Adipocyte (in vitro differentiated cells): ENCODE measurements at regions not wholly inside any gene's neighbourhood (a gene's known extent, or its start where the extent isn't known, plus 50 kb on each side); places are given as distances from the start of the nearest gene placed in this dataset.
A peak's percentile ranks its signal among the peaks of the same experiment; 100 is the strongest.

Experiments used
- DNase-seq: peaks from one replicate; pipeline ENCODE4 v3.0.0-alpha.2; 2015; ENCODE audit warnings: low read depth
- H3K27me3 ChIP-seq: replicated peaks from 2 replicates; pipeline ENCODE4 v1.7.0; 2013; ENCODE audit warnings: mild to moderate bottlenecking, low read length, moderate library complexity; ENCODE audit not compliant: control insufficient read depth, insufficient read depth
- H3K36me3 ChIP-seq: 2 replicates; pipeline ENCODE4 v1.7.0; 2013; ENCODE audit warnings: low read length, mild to moderate bottlenecking, moderate library complexity; ENCODE audit not compliant: control insufficient read depth, insufficient read depth, severe bottlenecking
- H3K4me1 ChIP-seq: 2 replicates; pipeline ENCODE4 v1.7.0; 2013; ENCODE audit warnings: mild to moderate bottlenecking, low read length, moderate library complexity; ENCODE audit not compliant: control insufficient read depth, insufficient read depth
- H3K4me3 ChIP-seq: 2 replicates; pipeline ENCODE4 v1.7.0; 2013; ENCODE audit warnings: mild to moderate bottlenecking, low read length, moderate library complexity
- H3K9ac ChIP-seq: 2 replicates; pipeline ENCODE4 v1.7.0; 2013; ENCODE audit warnings: mild to moderate bottlenecking, low read length, moderate library complexity
- H3K9me3 ChIP-seq: 2 replicates; pipeline ENCODE4 v1.7.0; 2013; ENCODE audit warnings: mild to moderate bottlenecking, low read length, moderate library complexity; ENCODE audit not compliant: control insufficient read depth

DNA sequence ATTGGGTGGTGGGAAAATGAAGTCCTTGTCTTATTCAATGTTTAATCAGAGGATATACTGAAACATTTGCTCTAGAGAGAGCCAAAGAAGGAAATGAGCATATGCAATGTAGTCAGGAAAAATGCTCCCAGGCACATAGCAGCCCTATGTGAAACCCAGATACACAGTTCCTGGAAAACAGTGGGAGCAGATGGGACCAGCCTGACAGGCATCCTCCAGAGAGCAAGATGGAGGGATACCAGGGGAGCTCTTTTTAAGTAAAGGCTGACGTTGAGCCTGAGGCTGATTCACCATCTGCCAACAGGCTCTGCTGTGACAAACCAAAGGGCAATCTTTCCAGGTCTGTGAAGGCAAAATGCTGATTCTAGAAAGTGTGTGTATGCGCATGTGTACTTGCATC, 559.4 kb upstream of the KIRREL3 start:
- H3K4me1 ChIP-seq = no peaks in the 10 kb centered on the region
- H3K36me3 ChIP-seq = no peaks in the 10 kb centered on the region
- no peak overlapping the region for H3K9ac ChIP-seq
- no peak overlapping the region for H3K4me3 ChIP-seq
- no peak for DNase-seq
- peaks cover 4% of the 10 kb centered on the region for H3K9me3 ChIP-seq
- H3K27me3 ChIP-seq = no peaks in the 10 kb centered on the region

DNA sequence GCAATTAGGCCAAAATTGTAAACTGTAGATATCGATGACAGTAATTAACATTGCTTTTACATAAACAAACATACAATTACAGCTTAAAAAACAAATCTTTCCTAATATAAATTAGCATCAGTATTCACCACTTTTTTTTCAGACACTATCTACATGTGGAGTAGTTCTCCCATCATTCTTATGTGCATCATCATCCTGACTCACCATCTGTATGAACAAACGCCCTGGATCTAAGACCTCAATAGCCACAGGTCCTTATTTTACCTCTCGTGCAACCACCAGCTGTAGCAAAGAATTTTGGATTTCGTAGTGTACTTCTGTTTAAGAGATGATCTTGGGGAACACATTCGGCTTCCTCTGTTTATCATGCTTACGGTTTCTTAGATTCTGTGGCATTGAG, 551.9 kb upstream of the KIRREL3 start:
- no peak overlapping the region for H3K9ac ChIP-seq
- no peaks in the 10 kb centered on the region for H3K36me3 ChIP-seq
- no peak overlapping the region for H3K4me3 ChIP-seq
- no peaks in the 10 kb centered on the region for H3K9me3 ChIP-seq
- no peaks in the 10 kb centered on the region for H3K4me1 ChIP-seq
- no peaks in the 10 kb centered on the region for H3K27me3 ChIP-seq
- DNase-seq = no peak

GRCh38 chr11:127531167-127531566, 530.6 kb upstream of the KIRREL3 start:
- Histone ChIP-seq H3K4me3 (no peak overlapping the region), H3K4me1 (no peaks in the 10 kb centered on the region), H3K36me3 (no peaks in the 10 kb centered on the region), H3K9ac (no peak overlapping the region), H3K9me3 (no peaks in the 10 kb centered on the region), H3K27me3 (no peaks in the 10 kb centered on the region)
- DNase-seq = no peak

- no peak overlapping the region for H3K9ac ChIP-seq
- no peaks in the 10 kb centered on the region for H3K27me3 ChIP-seq
- no peak overlapping the region for H3K4me3 ChIP-seq
- H3K9me3 ChIP-seq = no peaks in the 10 kb centered on the region
- H3K4me1 ChIP-seq = no peaks in the 10 kb centered on the region
- H3K36me3 ChIP-seq = no peaks in the 10 kb centered on the region
- no peak for DNase-seq
These were observed 527.7 kb upstream of the KIRREL3 start for GRCh38 chr11:127528297-127528696.

DNA sequence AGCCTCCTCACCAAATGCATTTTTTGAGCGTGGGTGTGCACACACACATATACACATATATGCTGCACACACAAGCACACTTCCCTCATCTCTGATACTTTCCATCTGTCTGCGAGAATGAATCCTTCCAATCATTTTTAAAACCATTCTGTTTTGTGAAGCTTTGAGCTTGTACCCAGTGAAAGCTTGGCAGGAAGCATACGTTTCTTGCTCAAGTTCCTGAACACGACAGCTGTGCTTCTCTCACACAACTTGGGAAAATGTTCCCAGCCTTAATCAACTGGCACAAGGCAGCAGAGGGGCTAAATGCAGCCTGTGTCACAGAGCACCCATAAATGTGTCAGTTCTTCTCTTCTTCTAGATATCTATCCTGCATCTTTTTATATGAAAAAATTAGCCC, 524.0 kb upstream of the KIRREL3 start:
- no peaks in the 10 kb centered on the region for H3K4me1 ChIP-seq
- DNase-seq = no peak
- no peaks in the 10 kb centered on the region for H3K27me3 ChIP-seq
- H3K4me3 ChIP-seq = no peak overlapping the region
- H3K9ac ChIP-seq = no peak overlapping the region
- no peaks in the 10 kb centered on the region for H3K36me3 ChIP-seq
- no peaks in the 10 kb centered on the region for H3K9me3 ChIP-seq

DNA sequence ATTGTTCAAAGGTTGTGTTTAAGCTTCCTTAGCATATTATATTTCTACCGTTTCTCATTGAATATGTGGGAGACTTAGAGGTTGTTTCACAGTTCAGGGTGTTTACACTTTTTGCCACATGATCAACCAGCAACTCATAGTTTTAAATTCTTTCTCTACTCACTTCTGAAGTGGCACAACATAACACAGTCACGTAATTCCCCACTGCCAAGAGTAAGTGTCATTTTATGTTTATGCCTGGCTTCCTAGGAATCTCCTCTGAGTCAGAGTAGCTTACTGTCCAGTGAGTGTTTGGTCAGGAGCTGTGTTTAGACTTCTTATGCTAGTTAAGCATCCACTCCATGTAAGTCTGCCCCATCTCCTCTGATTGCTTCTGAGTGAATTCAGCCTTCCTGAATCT, 520.8 kb upstream of the KIRREL3 start:
- Histone ChIP-seq H3K9me3 (peaks cover 3% of the 10 kb centered on the region), H3K4me3 (no peak overlapping the region), H3K27me3 (no peaks in the 10 kb centered on the region), H3K9ac (no peak overlapping the region), H3K36me3 (no peaks in the 10 kb centered on the region), H3K4me1 (no peaks in the 10 kb centered on the region)
- DNase-seq = peak; percentile 25

GRCh38 chr11:127507851-127508250, 507.3 kb upstream of the KIRREL3 start:
- DNase-seq = no peak
- H3K4me1 ChIP-seq = no peaks in the 10 kb centered on the region
- no peak overlapping the region for H3K4me3 ChIP-seq
- H3K27me3 ChIP-seq = no peaks in the 10 kb centered on the region
- no peaks in the 10 kb centered on the region for H3K36me3 ChIP-seq
- H3K9me3 ChIP-seq = no peaks in the 10 kb centered on the region
- no peak overlapping the region for H3K9ac ChIP-seq

- Histone ChIP-seq H3K36me3 (no peaks in the 10 kb centered on the region), H3K4me1 (no peaks in the 10 kb centered on the region), H3K4me3 (no peak overlapping the region), H3K27me3 (no peaks in the 10 kb centered on the region), H3K9me3 (no peaks in the 10 kb centered on the region), H3K9ac (no peak overlapping the region)
- no peak for DNase-seq
These were observed 506.1 kb upstream of the KIRREL3 start for GRCh38 chr11:127506647-127507046.

- H3K9ac ChIP-seq = no peak overlapping the region
- no peaks in the 10 kb centered on the region for H3K27me3 ChIP-seq
- DNase-seq = no peak
- no peaks in the 10 kb centered on the region for H3K36me3 ChIP-seq
- no peak overlapping the region for H3K4me3 ChIP-seq
- H3K9me3 ChIP-seq = no peaks in the 10 kb centered on the region
- no peaks in the 10 kb centered on the region for H3K4me1 ChIP-seq
These were observed 505.6 kb upstream of the KIRREL3 start for GRCh38 chr11:127506126-127506525.

GRCh38 chr11:127496165-127496564, 495.6 kb upstream of the KIRREL3 start:
- Histone ChIP-seq H3K27me3 (no peaks in the 10 kb centered on the region), H3K9ac (no peak overlapping the region), H3K4me1 (no peaks in the 10 kb centered on the region), H3K4me3 (no peak overlapping the region), H3K36me3 (no peaks in the 10 kb centered on the region), H3K9me3 (peaks cover 7% of the 10 kb centered on the region)
- DNase-seq = no peak

DNA sequence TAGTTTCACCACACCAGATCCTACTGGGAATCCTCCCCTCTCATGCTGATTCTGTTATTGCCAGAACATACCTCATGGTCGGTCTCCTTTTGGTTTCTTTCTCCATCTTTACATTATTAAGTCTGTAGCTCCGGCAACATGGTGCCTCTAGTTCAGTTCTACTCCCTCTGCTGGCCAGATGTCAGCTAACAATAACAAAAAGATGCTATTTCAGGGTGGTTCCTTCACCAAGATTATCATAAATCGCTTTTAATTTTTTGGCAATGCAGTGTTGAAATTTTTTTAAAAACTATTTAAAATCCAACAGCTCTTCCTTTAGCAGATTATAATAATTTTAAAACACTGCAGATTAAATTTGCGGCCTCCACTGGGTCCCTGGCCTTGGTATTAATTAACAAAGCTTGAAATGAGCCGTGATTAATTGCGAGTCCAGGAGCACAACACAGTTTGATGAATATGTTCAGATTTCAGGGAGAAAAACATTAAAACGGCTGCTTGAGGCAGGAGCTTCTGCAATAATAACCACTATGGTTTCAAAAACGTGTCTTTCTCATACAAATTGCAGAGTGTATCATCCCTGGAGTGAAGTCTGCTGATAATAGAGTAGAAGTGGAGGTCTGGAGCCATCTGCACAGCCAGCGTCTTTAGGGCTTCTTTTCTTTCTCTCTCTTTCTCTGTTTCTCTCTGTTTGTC, 492.9 kb upstream of the KIRREL3 start:
- Histone ChIP-seq H3K36me3 (no peaks in the 10 kb centered on the region), H3K9me3 (peaks cover 13% of the 10 kb centered on the region), H3K27me3 (no peaks in the 10 kb centered on the region), H3K9ac (no peak overlapping the region), H3K4me3 (no peak overlapping the region), H3K4me1 (no peaks in the 10 kb centered on the region)
- DNase-seq = peak; percentile 29

DNA sequence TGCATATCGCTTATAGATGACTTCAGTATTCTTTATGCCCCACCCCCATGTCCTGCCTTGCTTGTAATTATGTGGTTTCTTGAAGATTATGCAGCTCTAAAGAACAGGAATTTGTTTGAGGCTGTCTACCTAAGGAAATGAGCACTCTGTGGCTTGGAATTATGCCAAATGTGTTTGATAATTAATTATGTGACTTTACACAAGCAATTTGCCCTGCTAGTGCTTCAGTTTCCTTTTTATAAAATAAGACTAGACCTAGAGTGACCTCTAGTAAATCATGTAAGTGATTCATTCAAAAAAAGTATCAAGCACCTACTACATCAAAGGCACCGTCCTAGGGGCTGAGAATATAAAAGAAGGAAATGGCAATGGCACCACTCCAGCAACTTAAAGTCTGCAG, 491.5 kb upstream of the KIRREL3 start:
- Histone ChIP-seq H3K9me3 (peaks cover 13% of the 10 kb centered on the region), H3K27me3 (no peaks in the 10 kb centered on the region), H3K4me3 (no peak overlapping the region), H3K36me3 (no peaks in the 10 kb centered on the region), H3K4me1 (no peaks in the 10 kb centered on the region), H3K9ac (no peak overlapping the region)
- DNase-seq = no peak
